Panc1 (cell line): ENCODE measurements at regions not wholly inside any gene's neighbourhood (a gene's known extent, or its start where the extent isn't known, plus 50 kb on each side); places are given as distances from the start of the nearest gene placed in this dataset.

Experiments used
- ATAC-seq: fragments of 200-7000 bp; cut with Tn5 transposase; 2 replicates; pipeline ENCODE4 v1.9.1; 2020; ENCODE audit warnings: mild to moderate bottlenecking, moderate library complexity
- BruUV-seq: library from RNA; stranded (reverse); fragments of 400-500 nt; replicated peaks from 2 replicates; lab custom pipeline; 2021; lab: Mats Ljungman, UMichigan
- CTCF ChIA-PET: fragments of 300-600 bp; sonication (Branson Sonifier 250); formaldehyde crosslinking; loops from one replicate; lab custom pipeline; 2022; ENCODE audit warnings: antibody characterized with exemption; lab: Charles Lee
- POLR2A ChIA-PET: fragments of 300-600 bp; sonication (Branson Sonifier 250); formaldehyde crosslinking; loops from one replicate; lab custom pipeline; 2022; ENCODE audit warnings: antibody characterized with exemption; lab: Charles Lee
- DNase-seq: peaks from one replicate; pipeline ENCODE4 v3.0.0-alpha.2; 2010; ENCODE audit warnings: low read depth, low spot score
- H3K27ac ChIP-seq: 2 replicates; pipeline ENCODE4 v1.5.1; 2011; ENCODE audit warnings: mild to moderate bottlenecking, low read length, inconsistent platforms
- H3K27me3 ChIP-seq: fragments of 200-500 bp; sonication (Bioruptor generic); 2 replicates; pipeline ENCODE4 v1.6.0; 2014; ENCODE audit warnings: low read length, inconsistent platforms; ENCODE audit not compliant: control insufficient read depth, insufficient read depth
- H3K36me3 ChIP-seq: fragments of 200-500 bp; sonication (Bioruptor generic); 2 replicates; pipeline ENCODE4 v1.5.1; 2014; ENCODE audit warnings: inconsistent platforms, mild to moderate bottlenecking, low read length, moderate library complexity; ENCODE audit not compliant: control insufficient read depth, insufficient read depth
- H3K4me1 ChIP-seq: 2 replicates; pipeline ENCODE4 v1.5.1; 2011; ENCODE audit warnings: inconsistent platforms, mild to moderate bottlenecking, low read length, moderate library complexity; ENCODE audit not compliant: control insufficient read depth, insufficient read depth
- H3K4me3 ChIP-seq, 2 experiments: 2 replicates each; pipeline ENCODE4 v1.5.1; 2011 to 2012; ENCODE audit warnings: low read depth in 2 of 2, low read length in 2 of 2, mild to moderate bottlenecking in 2 of 2, inconsistent platforms in 1 of 2, moderate library complexity in 1 of 2
- H3K9me3 ChIP-seq: fragments of 200-500 bp; sonication (Bioruptor generic); 2 replicates; pipeline ENCODE4 v1.5.1; 2014; ENCODE audit warnings: low read depth, mild to moderate bottlenecking, inconsistent platforms, low read length, moderate library complexity; ENCODE audit not compliant: control insufficient read depth, insufficient read depth
- CTCF ChIP-seq: fragments of 450-650 bp; IDR thresholded peaks from 2 replicates; pipeline ENCODE4 v1.5.1; 2017; ENCODE audit warnings: mild to moderate bottlenecking
- POLR2AphosphoS5 ChIP-seq: IDR thresholded peaks from 2 replicates; pipeline ENCODE4 v1.6.1; 2012; ENCODE audit warnings: mild to moderate bottlenecking, low read depth, low read length, moderate library complexity
- REST ChIP-seq, 2 experiments: IDR thresholded peaks; 2 replicates each; pipeline ENCODE4 v1.6.1; 2011 to 2012; ENCODE audit warnings: low read depth in 2 of 2, control low read depth in 1 of 2, low read length in 1 of 2, mild to moderate bottlenecking in 1 of 2, moderate library complexity in 1 of 2; ENCODE audit not compliant: insufficient read depth in 1 of 2
- SIN3A ChIP-seq: IDR thresholded peaks from 2 replicates; pipeline ENCODE4 v1.6.1; 2012; ENCODE audit warnings: low read depth, mild to moderate bottlenecking, low read length, moderate library complexity, borderline replicate concordance; ENCODE audit not compliant: insufficient read depth
- TCF7L2 ChIP-seq: IDR thresholded peaks from 2 replicates; pipeline ENCODE4 v1.6.1; 2011; ENCODE audit warnings: mild to moderate bottlenecking, low read depth, low read length, inconsistent platforms
- in situ Hi-C: cut with HindIII; loops from 2 replicates; pipeline ENCODE4 v1.10.0; 2016; ENCODE audit warnings: low sequenced_read_pairs, low pct_unique_long_range_greater_than_20kb
- intact Hi-C: fragments of 100-400 bp; cut with micrococcal nuclease; formaldehyde crosslinking; loops from one replicate; pipeline ENCODE4 v1.10.0; 2022; ENCODE audit not compliant: unreplicated experiment

- Histone ChIP-seq H3K27me3 (no peaks in the 10 kb centered on the region), H3K4me3 (no peak overlapping the region), H3K4me1 (no peaks in the 10 kb centered on the region), H3K36me3 (no peaks in the 10 kb centered on the region), H3K27ac (no peak overlapping the region), H3K9me3 (peaks cover 8% of the 10 kb centered on the region; the same call in 1 of the 2 replicates)
- CTCF ChIA-PET: no interaction called here
- POLR2A ChIA-PET: no interaction called here
- no TSS peak for BruUV-seq
- intact Hi-C loops: no loop called here
- ATAC-seq (no peak), DNase-seq (no peak)
- no peak for TF ChIP-seq REST (IDR thresholded peaks at IDR 0.05; ENCODE audit: insufficient read depth in 1 of 2, low read depth in 2 of 2, low read length in 1 of 2)
- in situ Hi-C loops: no loop called here
Observed at GRCh38 chr4:4960574-4960973, 58.7 kb downstream of the CYTL1 start.

DNA sequence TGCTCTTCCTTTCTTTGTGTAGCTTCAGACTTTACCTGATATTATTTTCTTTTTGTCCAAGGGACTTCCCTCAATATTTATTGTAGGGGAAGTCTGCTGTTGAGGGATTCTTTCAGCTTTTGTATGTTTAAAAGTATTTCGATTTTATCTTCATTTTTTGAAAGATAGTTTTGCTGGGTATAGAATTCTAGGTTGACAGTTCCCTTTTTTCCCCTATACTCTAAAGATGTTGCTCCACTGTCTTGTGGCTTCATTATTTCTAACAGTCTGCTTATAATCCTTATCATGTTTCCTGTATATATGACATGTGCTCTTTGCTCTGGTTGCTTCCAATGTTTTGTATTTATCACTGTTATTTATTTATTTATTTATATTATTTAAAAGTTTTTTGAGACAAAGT is 57.3 kb downstream of the CYTL1 start:
- H3K27me3 ChIP-seq: no peaks in the 10 kb centered on the region
- no peaks in the 10 kb centered on the region for H3K4me1 ChIP-seq
- no peak for DNase-seq
- no TSS peak for BruUV-seq
- CTCF ChIA-PET: no interaction called here
- in situ Hi-C loops (no loop called here), intact Hi-C loops (no loop called here)
- no peak for ATAC-seq
- no peak overlapping the region for H3K4me3 ChIP-seq
- TF ChIP-seq POLR2AphosphoS5 (no peak), TCF7L2 (no peak), REST (IDR thresholded peaks at IDR 0.05; ENCODE audit: insufficient read depth in 1 of 2, low read depth in 2 of 2, low read length in 1 of 2) (no peak), CTCF (no peak), SIN3A (no peak)
- H3K9me3 ChIP-seq: peaks cover 8% of the 10 kb centered on the region; the same call in 1 of the 2 replicates
- H3K27ac ChIP-seq: no peak overlapping the region
- H3K36me3 ChIP-seq: no peaks in the 10 kb centered on the region
- POLR2A ChIA-PET: no interaction called here
